ENCODE measurements at regions not wholly inside any gene's neighbourhood (a gene's known extent, or its start where the extent isn't known, plus 50 kb on each side); places are given as distances from the start of the nearest gene placed in this dataset.

GRCh38 chr4:96025011-96025410, 185.1 kb downstream of the PDHA2 start:
- no peak for TF ChIP-seq CTCF (IDR thresholded peaks at IDR 0.05)
- TF ChIP-seq ZFX (IDR thresholded peaks at IDR 0.05; ENCODE audit: borderline replicate concordance) = no peak

All from 22Rv1 (cell line).